EL (cell line): ENCODE measurements at regions not wholly inside any gene's neighbourhood (a gene's known extent, or its start where the extent isn't known, plus 50 kb on each side); places are given as distances from the start of the nearest gene placed in this dataset.
"Not testable (repeated sequence)": the region's sequence is repeated elsewhere in the genome, so short reads cannot be mapped to it uniquely, and the experiment has no call there.

Source experiments
- DNase-seq: peaks from one replicate; pipeline ENCODE4 v3.0.0-alpha.2; 2016

- peak; percentile 6 for DNase-seq
Measured at GRCh38 chr5:103840600-103840999, 278.0 kb upstream of the NUDT12 start.

GRCh38 chr5:103834216-103834615, 271.6 kb upstream of the NUDT12 start:
- DNase-seq, result peak; percentile 11

- DNase-seq, result no peak
Measured at GRCh38 chr5:103829585-103829984, 267.0 kb upstream of the NUDT12 start.

- no peak for DNase-seq
Measured at GRCh38 chr5:103827976-103828375, 265.4 kb upstream of the NUDT12 start.

- no peak for DNase-seq
Measured at GRCh38 chr5:103821361-103821760, 258.8 kb upstream of the NUDT12 start.

- peak; percentile 49 for DNase-seq
Measured at GRCh38 chr5:103808464-103809106, 246.0 kb upstream of the NUDT12 start.

- peak; percentile 48 for DNase-seq
Measured at GRCh38 chr5:103804711-103805110, 242.1 kb upstream of the NUDT12 start.

- no peak for DNase-seq
Measured at GRCh38 chr5:103801681-103802080, 239.1 kb upstream of the NUDT12 start.

GRCh38 chr5:103800741-103801495, 238.3 kb upstream of the NUDT12 start:
- DNase-seq, result no peak

- DNase-seq, result no peak
Measured at GRCh38 chr5:103793595-103794182, 231.1 kb upstream of the NUDT12 start.

GRCh38 chr5:103785569-103785968, 223.0 kb upstream of the NUDT12 start:
- DNase-seq, result no peak

GRCh38 chr5:103783669-103784068, 221.1 kb upstream of the NUDT12 start:
- DNase-seq, result no peak

- no peak for DNase-seq
Measured at GRCh38 chr5:103780794-103781193, 218.2 kb upstream of the NUDT12 start.

- DNase-seq, result peak; percentile 6
Measured at GRCh38 chr5:103774721-103775120, 212.1 kb upstream of the NUDT12 start.

GRCh38 chr5:103772248-103772647, 209.7 kb upstream of the NUDT12 start:
- no peak for DNase-seq

GRCh38 chr5:103764403-103764802, 201.8 kb upstream of the NUDT12 start:
- no peak for DNase-seq

- no peak for DNase-seq
Measured at GRCh38 chr5:103758996-103759395, 196.4 kb upstream of the NUDT12 start.

- no peak for DNase-seq
Measured at GRCh38 chr5:103755974-103756373, 193.4 kb upstream of the NUDT12 start.

GRCh38 chr5:103745353-103746065, 182.9 kb upstream of the NUDT12 start:
- no peak for DNase-seq

- peak; percentile 42 for DNase-seq
Measured at GRCh38 chr5:103744159-103744558, 181.6 kb upstream of the NUDT12 start.

- no peak for DNase-seq
Measured at GRCh38 chr5:103743421-103743820, 180.8 kb upstream of the NUDT12 start.

GRCh38 chr5:103741984-103742383, 179.4 kb upstream of the NUDT12 start:
- no peak for DNase-seq

GRCh38 chr5:103736343-103736742, 173.8 kb upstream of the NUDT12 start:
- DNase-seq, result not testable (repeated sequence)

- no peak for DNase-seq
Measured at GRCh38 chr5:103724271-103724670, 161.7 kb upstream of the NUDT12 start.
